Kasumi-1 (cell line): ENCODE measurements at regions not wholly inside any gene's neighbourhood (a gene's known extent, or its start where the extent isn't known, plus 50 kb on each side); places are given as distances from the start of the nearest gene placed in this dataset.
"Not testable (repeated sequence)": the region's sequence is repeated elsewhere in the genome, so short reads cannot be mapped to it uniquely, and the experiment has no call there.

ENCODE experiments used
- DNase-seq, 2 experiments: peaks; one replicate each; lab custom pipeline; 2025; lab: John Stamatoyannopoulos, UW

- not testable (repeated sequence) for DNase-seq
Observed at GRCh38 chr13:18824678-18825077, 356.9 kb downstream of the TUBA3C start.

- DNase-seq: not testable (repeated sequence)
Observed at GRCh38 chr13:18822655-18823639, 358.7 kb downstream of the TUBA3C start.

- peak in 1 of 2 experiments; percentile 2 for DNase-seq
Observed at GRCh38 chr13:18773988-18774387, 407.6 kb downstream of the TUBA3C start.

GRCh38 chr13:18741696-18742095, 439.9 kb downstream of the TUBA3C start:
- DNase-seq: not testable (repeated sequence)

GRCh38 chr13:18739310-18739709, 442.3 kb downstream of the TUBA3C start:
- DNase-seq: no peak

GRCh38 chr13:18738086-18738485, 443.5 kb downstream of the TUBA3C start:
- DNase-seq: not testable (repeated sequence)

- not testable (repeated sequence) for DNase-seq
Observed at GRCh38 chr13:18727138-18727537, 454.5 kb downstream of the TUBA3C start.

GRCh38 chr13:18726524-18726923, 455.1 kb downstream of the TUBA3C start:
- DNase-seq: not testable (repeated sequence)

- not testable (repeated sequence) for DNase-seq
Observed at GRCh38 chr13:18725242-18725822, 456.3 kb downstream of the TUBA3C start.

GRCh38 chr13:18714889-18715288, 466.7 kb downstream of the TUBA3C start:
- DNase-seq: no peak

GRCh38 chr13:18710673-18711072, 471.0 kb downstream of the TUBA3C start:
- not testable (repeated sequence) for DNase-seq

- peak in 1 of 2 experiments; percentile 1 for DNase-seq
Observed at GRCh38 chr13:18706538-18706937, 475.1 kb downstream of the TUBA3C start.

GRCh38 chr13:18702464-18703247, 479.0 kb downstream of the TUBA3C start:
- not testable (repeated sequence) for DNase-seq

- not testable (repeated sequence) for DNase-seq
Observed at GRCh38 chr13:18698332-18698731, 483.3 kb downstream of the TUBA3C start.

GRCh38 chr13:18697851-18698250, 483.8 kb downstream of the TUBA3C start:
- not testable (repeated sequence) for DNase-seq

- not testable (repeated sequence) for DNase-seq
Observed at GRCh38 chr13:18697221-18697620, 484.4 kb downstream of the TUBA3C start.

- DNase-seq: not testable (repeated sequence)
Observed at GRCh38 chr13:18677403-18677802, 504.2 kb downstream of the TUBA3C start.

GRCh38 chr13:18675268-18675667, 506.4 kb downstream of the TUBA3C start:
- not testable (repeated sequence) for DNase-seq

GRCh38 chr13:18673794-18674193, 507.8 kb downstream of the TUBA3C start:
- DNase-seq: not testable (repeated sequence)

GRCh38 chr13:18666585-18666984, 515.0 kb downstream of the TUBA3C start:
- not testable (repeated sequence) for DNase-seq

- DNase-seq: not testable (repeated sequence)
Observed at GRCh38 chr13:18665716-18666115, 515.9 kb downstream of the TUBA3C start.

- not testable (repeated sequence) for DNase-seq
Observed at GRCh38 chr13:18665124-18665523, 516.5 kb downstream of the TUBA3C start.
